Adrenal gland (tissue), 9 donors: ENCODE measurements at regions not wholly inside any gene's neighbourhood (a gene's known extent, or its start where the extent isn't known, plus 50 kb on each side); places are given as distances from the start of the nearest gene placed in this dataset.

Experiments
- DNase-seq, 7 donors: peaks; one replicate each; pipeline ENCODE4 v3.0.0-alpha.2; 2019 to 2020
- H3K27ac ChIP-seq, 5 donors: fragments of 200-600 bp; sonication (generic) in 4 of 5; 1 replicate in 3 of 5; 2 replicates in 2 of 5; pipeline versions ENCODE4 v1.5.1 to v1.8.0; 2016 to 2020; ENCODE audit warnings: mild to moderate bottlenecking in 1 of 5
- H3K27me3 ChIP-seq: fragments of 200-600 bp; 2 replicates; pipeline ENCODE4 v1.8.0; 2021
- H3K36me3 ChIP-seq, 2 donors: fragments of 200-600 bp; replicated peaks in 1 of 2; 1 replicate in 1 of 2; 2 replicates in 1 of 2; pipeline versions ENCODE4 v1.5.1 to v1.8.0; 2018 to 2022
- H3K4me1 ChIP-seq, 2 donors: fragments of 200-600 bp; replicated peaks in 1 of 2; 1 replicate in 1 of 2; 2 replicates in 1 of 2; pipeline versions ENCODE4 v1.5.1 to v1.8.0; 2018 to 2021
- H3K4me3 ChIP-seq, 4 donors: fragments of 200-600 bp; sonication (generic) in 3 of 4; one replicate each; pipeline ENCODE4 v1.5.1; 2016 to 2018
- H3K9me3 ChIP-seq, 3 donors: fragments of 200-600 bp; sonication (generic) in 1 of 3; replicated peaks in 1 of 3; 1 replicate in 2 of 3; 2 replicates in 1 of 3; pipeline versions ENCODE4 v1.5.1 to v1.8.0; 2016 to 2021
- POLR2A ChIP-seq, 2 donors: fragments of 450-650 bp; IDR thresholded peaks; one replicate each; pipeline ENCODE4 v1.6.1; 2017; ENCODE audit warnings: antibody characterized with exemption in 2 of 2, mild to moderate bottlenecking in 2 of 2, moderate library complexity in 1 of 2
- WGBS, 4 donors: extraction: QIAGEN DNeasy Blood & Tissue Kit in 2 of 4; methylation state at CpG; one replicate each; pipeline versions ENCODE4 v1.1.5 to v1.1.7; 2013 to 2017; 5-methylcytosine and 5-hydroxymethylcytosine counted together
- intact Hi-C, 2 donors: fragments of 100-400 bp; cut with DNase I; formaldehyde crosslinking; loops; one replicate each; pipeline versions ENCODE4 v1.14.1 to v1.15.0; 2022 to 2023
- TF ChIP-seq, protein P1 (sequence below), 6 experiments: fragments of 450-650 bp in 4 of 6; fragments of 200-600 bp in 2 of 6; sonication (generic) in 1 of 6; IDR thresholded peaks; 1 replicate in 5 of 6; 2 replicates in 1 of 6; pipeline versions ENCODE4 v1.5.1 to v1.8.0; 2016 to 2021; ENCODE audit warnings: antibody characterized with exemption in 6 of 6, mild to moderate bottlenecking in 2 of 6, moderate library complexity in 1 of 6
- donor health status: healthy with polysubstance abuse.
- donor health status: Bipolar disorder and iron deficiency.
- donor health status: DM: yes; HTN: yes; CAD: no.
- donor health status: DM: no; HTN: no; CAD: no.
- donor health status: DM: no; HTN: no; CAD: no.

DNA sequence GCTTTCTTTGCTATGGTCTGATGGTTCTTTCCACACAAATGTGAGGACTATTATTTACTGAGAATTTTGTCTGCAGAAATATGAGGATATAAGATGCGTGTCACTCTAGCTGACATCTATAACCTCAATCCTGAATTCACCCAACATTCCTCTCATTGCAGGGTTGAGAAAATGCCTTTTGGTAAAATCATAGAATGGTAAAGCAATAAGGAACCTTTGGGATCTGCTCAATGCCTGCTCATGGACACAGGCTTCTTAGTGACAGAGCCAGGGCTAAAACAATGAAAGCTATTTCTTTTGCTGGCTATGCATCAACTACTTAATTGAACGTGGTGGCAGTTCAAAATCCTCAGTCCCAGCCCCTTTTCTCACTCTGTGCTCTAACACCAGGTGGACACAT, 199.6 kb downstream of the GAS1 start:
- no peak overlapping the region for H3K27ac ChIP-seq
- no peak for TF ChIP-seq POLR2A (IDR thresholded peaks at IDR 0.05)
- TF ChIP-seq, protein P1, sequence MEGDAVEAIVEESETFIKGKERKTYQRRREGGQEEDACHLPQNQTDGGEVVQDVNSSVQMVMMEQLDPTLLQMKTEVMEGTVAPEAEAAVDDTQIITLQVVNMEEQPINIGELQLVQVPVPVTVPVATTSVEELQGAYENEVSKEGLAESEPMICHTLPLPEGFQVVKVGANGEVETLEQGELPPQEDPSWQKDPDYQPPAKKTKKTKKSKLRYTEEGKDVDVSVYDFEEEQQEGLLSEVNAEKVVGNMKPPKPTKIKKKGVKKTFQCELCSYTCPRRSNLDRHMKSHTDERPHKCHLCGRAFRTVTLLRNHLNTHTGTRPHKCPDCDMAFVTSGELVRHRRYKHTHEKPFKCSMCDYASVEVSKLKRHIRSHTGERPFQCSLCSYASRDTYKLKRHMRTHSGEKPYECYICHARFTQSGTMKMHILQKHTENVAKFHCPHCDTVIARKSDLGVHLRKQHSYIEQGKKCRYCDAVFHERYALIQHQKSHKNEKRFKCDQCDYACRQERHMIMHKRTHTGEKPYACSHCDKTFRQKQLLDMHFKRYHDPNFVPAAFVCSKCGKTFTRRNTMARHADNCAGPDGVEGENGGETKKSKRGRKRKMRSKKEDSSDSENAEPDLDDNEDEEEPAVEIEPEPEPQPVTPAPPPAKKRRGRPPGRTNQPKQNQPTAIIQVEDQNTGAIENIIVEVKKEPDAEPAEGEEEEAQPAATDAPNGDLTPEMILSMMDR (IDR thresholded peaks at IDR 0.05) = no peak
- intact Hi-C loops = no loop called here
- no peaks in the 10 kb centered on the region for H3K4me1 ChIP-seq
- 71 to 77% (median 71%) methylated on average over 2 of the region's 2 CpGs for WGBS, 4 donors
- no peak for DNase-seq
- H3K4me3 ChIP-seq = no peak overlapping the region
- no peaks in the 10 kb centered on the region for H3K9me3 ChIP-seq
- H3K27me3 ChIP-seq = no peaks in the 10 kb centered on the region
- no peaks in the 10 kb centered on the region for H3K36me3 ChIP-seq

DNA sequence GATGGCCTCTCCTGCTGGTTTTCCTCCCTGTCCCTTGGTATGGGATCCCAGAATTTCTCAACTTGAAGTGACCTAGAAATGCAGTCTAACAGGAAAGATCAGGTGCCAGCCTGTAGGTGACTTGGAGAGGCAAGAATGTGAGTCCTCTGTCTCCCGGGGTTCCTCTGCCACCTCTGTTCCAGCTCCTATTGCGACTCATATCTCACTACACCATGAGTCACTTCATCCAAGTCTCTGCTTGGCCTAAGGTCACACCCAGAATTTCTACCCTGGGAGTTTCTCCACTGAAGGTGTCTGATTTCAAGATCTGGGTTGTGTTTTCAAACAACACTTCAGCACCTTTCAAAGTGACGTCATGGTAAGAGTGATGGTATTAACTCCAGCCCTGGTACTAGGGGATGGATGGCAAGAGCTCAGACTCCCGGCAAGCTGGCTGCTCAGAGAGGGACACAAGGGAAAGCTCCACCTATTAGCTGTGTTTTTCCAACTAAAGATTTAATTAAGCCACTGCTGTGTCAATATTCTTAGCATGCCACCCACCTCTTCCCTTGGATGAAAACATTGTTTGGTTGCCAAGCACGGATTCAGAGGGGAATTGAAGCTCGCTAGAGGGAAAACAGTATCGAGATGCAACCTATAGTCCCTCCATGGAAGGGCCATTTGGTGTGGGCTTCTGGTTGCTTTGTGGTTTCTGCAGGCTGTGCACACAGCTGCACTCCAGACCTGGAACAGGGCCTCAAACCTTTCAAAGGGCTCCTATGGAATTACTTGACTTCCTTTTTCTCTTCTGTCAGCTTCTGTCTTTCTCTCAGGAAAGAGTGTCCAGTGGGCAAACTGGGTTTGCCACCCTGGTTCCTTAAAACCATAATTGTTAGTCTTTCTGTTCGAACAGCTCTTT, 205.7 kb downstream of the GAS1 start:
- TF ChIP-seq POLR2A (IDR thresholded peaks at IDR 0.05) = no peak
- TF ChIP-seq, protein P1 (IDR thresholded peaks at IDR 0.05) = no peak
- no peaks in the 10 kb centered on the region for H3K9me3 ChIP-seq
- no peak overlapping the region for H3K27ac ChIP-seq
- no peaks in the 10 kb centered on the region for H3K36me3 ChIP-seq
- intact Hi-C loops = no loop called here
- H3K4me3 ChIP-seq = no peak overlapping the region
- H3K27me3 ChIP-seq = no peaks in the 10 kb centered on the region
- 77 to 88% (median 86%) methylated on average over 8 of the region's 8 CpGs for WGBS, 4 donors
- H3K4me1 ChIP-seq = no peaks in the 10 kb centered on the region
- DNase-seq = no peak

DNA sequence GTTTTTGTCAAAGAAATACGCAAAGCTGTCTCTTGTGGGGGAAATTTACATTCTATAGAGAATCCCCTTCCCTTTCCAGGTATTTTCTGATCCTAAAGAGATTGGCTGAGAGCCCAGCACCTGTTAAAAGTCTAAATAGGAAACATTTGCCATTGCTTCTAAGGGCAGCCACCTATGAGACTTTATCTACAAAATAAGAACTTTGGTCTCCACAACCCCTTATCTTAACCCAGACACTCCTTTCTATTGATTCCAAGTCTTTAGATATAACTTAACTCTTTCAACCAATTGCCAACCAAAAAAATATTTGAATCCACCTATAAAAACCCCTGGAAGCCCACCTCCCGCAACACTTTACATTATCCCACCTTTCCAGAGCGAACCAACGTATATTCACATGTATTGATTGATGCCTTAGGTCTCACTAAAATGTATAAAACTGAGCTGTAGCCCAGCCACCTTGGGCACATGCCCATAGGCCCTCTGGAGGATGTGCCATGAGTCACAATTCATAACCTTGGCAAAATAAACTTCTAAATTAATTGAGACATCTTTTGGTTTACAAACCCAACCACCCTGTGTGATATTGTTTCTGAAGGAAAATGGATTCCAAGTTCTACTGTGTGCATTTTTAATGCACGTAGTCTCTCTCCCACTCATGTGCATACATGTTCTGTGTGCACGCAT, 211.4 kb downstream of the GAS1 start:
- Histone ChIP-seq H3K27ac (no peak overlapping the region), H3K4me3 (no peak overlapping the region), H3K27me3 (no peaks in the 10 kb centered on the region), H3K36me3 (no peaks in the 10 kb centered on the region), H3K4me1 (peaks cover 11 to 19% of the 10 kb centered on the region in 2 donors), H3K9me3 (no peaks in the 10 kb centered on the region)
- intact Hi-C loops = no loop called here
- peak; percentile 32 to 63 (median 34) for DNase-seq
- TF ChIP-seq, protein P1 (IDR thresholded peaks at IDR 0.05) = no peak
- TF ChIP-seq POLR2A (IDR thresholded peaks at IDR 0.05) = no peak
- 77 to 80% (median 79%) methylated on average over 6 of the region's 6 CpGs for WGBS, 4 donors

DNA sequence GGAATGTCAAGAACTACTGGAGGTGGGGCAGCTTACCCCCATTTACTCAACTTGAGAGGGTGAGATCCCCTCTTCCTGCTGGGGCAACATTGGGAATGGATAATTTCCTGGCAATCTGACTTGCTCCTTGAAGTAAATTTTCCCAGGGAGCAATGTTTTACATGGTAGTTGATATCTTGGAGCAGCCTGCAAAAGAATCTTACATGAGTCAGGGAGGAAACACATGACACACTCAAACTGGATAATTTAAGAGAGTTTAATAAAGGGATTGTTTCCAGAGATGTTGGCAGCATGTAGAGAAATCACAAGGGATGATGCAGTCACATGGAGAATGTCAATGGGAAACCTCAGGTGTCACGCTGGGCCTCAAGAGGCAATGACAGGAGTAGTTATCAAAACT, 212.5 kb downstream of the GAS1 start:
- no peak for DNase-seq
- Histone ChIP-seq H3K36me3 (no peaks in the 10 kb centered on the region), H3K4me3 (no peak overlapping the region), H3K27ac (no peak overlapping the region), H3K27me3 (no peaks in the 10 kb centered on the region), H3K4me1 (peaks cover 11 to 19% of the 10 kb centered on the region in 2 donors), H3K9me3 (no peaks in the 10 kb centered on the region)
- 79 to 93% (median 86%) methylated on average over 1 of the region's 1 CpG for WGBS, 4 donors
- TF ChIP-seq, protein P1 (IDR thresholded peaks at IDR 0.05) = no peak
- no peak for TF ChIP-seq POLR2A (IDR thresholded peaks at IDR 0.05)
- intact Hi-C loops = no loop called here
